Skeletal muscle satellite cell (primary cell): ENCODE measurements at regions not wholly inside any gene's neighbourhood (a gene's known extent, or its start where the extent isn't known, plus 50 kb on each side); places are given as distances from the start of the nearest gene placed in this dataset.

Source experiments
- H3K27me3 ChIP-seq: 2 replicates; pipeline ENCODE4 v1.7.0; 2013; ENCODE audit warnings: low read length; ENCODE audit not compliant: control insufficient read depth, insufficient read depth
- H3K36me3 ChIP-seq: 2 replicates; pipeline ENCODE4 v1.7.0; 2013; ENCODE audit warnings: mild to moderate bottlenecking, control low read depth, low read length; ENCODE audit not compliant: insufficient read depth
- H3K4me1 ChIP-seq: 2 replicates; pipeline ENCODE4 v1.7.0; 2013; ENCODE audit warnings: low read length; ENCODE audit not compliant: control insufficient read depth, insufficient read depth
- H3K4me2 ChIP-seq: 2 replicates; pipeline ENCODE4 v1.7.0; 2013; ENCODE audit warnings: mild to moderate bottlenecking, low read length
- H3K4me3 ChIP-seq: 2 replicates; pipeline ENCODE4 v1.7.0; 2013; ENCODE audit warnings: low read length
- H3K9ac ChIP-seq: 2 replicates; pipeline ENCODE4 v1.7.0; 2013; ENCODE audit warnings: mild to moderate bottlenecking, low read depth, low read length, moderate library complexity
- H3K9me3 ChIP-seq: replicated peaks from 2 replicates; pipeline ENCODE4 v1.7.0; 2013; ENCODE audit warnings: mild to moderate bottlenecking, control low read depth, low read length

GRCh38 chr1:4298361-4299083, 355.9 kb upstream of the AJAP1 start:
- peaks cover 25% of the 10 kb centered on the region for H3K9me3 ChIP-seq
- H3K27me3 ChIP-seq = no peaks in the 10 kb centered on the region
- no peak overlapping the region for H3K4me2 ChIP-seq
- H3K36me3 ChIP-seq = no peaks in the 10 kb centered on the region
- H3K9ac ChIP-seq = no peak overlapping the region
- H3K4me3 ChIP-seq = no peak overlapping the region
- H3K4me1 ChIP-seq = no peaks in the 10 kb centered on the region

- H3K4me3 ChIP-seq = no peak overlapping the region
- H3K27me3 ChIP-seq = no peaks in the 10 kb centered on the region
- H3K9ac ChIP-seq = no peak overlapping the region
- H3K9me3 ChIP-seq = peaks cover 16% of the 10 kb centered on the region
- no peak overlapping the region for H3K4me2 ChIP-seq
- H3K4me1 ChIP-seq = no peaks in the 10 kb centered on the region
- no peaks in the 10 kb centered on the region for H3K36me3 ChIP-seq
Observed at GRCh38 chr1:4301007-4301406, 353.4 kb upstream of the AJAP1 start.

DNA sequence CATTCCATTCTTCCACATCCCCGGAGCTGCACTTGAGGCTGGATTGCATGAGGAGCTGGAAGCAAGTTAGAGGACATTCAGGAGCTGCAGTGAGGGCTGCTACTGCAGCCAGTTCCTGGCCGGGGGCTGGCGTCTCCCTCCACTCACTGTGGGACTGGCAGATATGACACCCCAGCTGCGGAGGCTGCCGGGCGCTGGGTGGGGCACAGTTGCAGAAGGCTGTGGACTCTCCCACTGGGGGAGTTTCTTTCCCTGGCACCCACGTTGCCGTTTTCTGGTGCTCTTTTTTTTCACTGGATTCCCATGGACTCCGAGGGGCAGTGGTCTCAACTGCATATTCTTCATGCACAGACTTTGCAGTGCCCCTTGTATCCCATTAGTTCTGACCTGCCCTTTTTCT, 351.1 kb upstream of the AJAP1 start:
- H3K36me3 ChIP-seq = no peaks in the 10 kb centered on the region
- no peak overlapping the region for H3K9ac ChIP-seq
- no peak overlapping the region for H3K4me2 ChIP-seq
- H3K4me3 ChIP-seq = no peak overlapping the region
- no peaks in the 10 kb centered on the region for H3K4me1 ChIP-seq
- peaks cover 8% of the 10 kb centered on the region for H3K9me3 ChIP-seq
- no peaks in the 10 kb centered on the region for H3K27me3 ChIP-seq

- no peak overlapping the region for H3K4me2 ChIP-seq
- no peaks in the 10 kb centered on the region for H3K36me3 ChIP-seq
- H3K4me3 ChIP-seq = no peak overlapping the region
- no peak overlapping the region for H3K9ac ChIP-seq
- H3K27me3 ChIP-seq = no peaks in the 10 kb centered on the region
- H3K4me1 ChIP-seq = no peaks in the 10 kb centered on the region
- H3K9me3 ChIP-seq = peaks cover 14% of the 10 kb centered on the region
Observed at GRCh38 chr1:4305526-4306301, 348.7 kb upstream of the AJAP1 start.

GRCh38 chr1:4306559-4307467, 347.6 kb upstream of the AJAP1 start:
- Histone ChIP-seq H3K9me3 (peaks cover 22% of the 10 kb centered on the region), H3K4me3 (no peak overlapping the region), H3K36me3 (no peaks in the 10 kb centered on the region), H3K9ac (no peak overlapping the region), H3K27me3 (no peaks in the 10 kb centered on the region), H3K4me2 (no peak overlapping the region), H3K4me1 (no peaks in the 10 kb centered on the region)

GRCh38 chr1:4307468-4307845, 347.0 kb upstream of the AJAP1 start:
- H3K9ac ChIP-seq = no peak overlapping the region
- peaks cover 20% of the 10 kb centered on the region for H3K9me3 ChIP-seq
- H3K27me3 ChIP-seq = no peaks in the 10 kb centered on the region
- no peaks in the 10 kb centered on the region for H3K36me3 ChIP-seq
- H3K4me3 ChIP-seq = no peak overlapping the region
- H3K4me1 ChIP-seq = no peaks in the 10 kb centered on the region
- H3K4me2 ChIP-seq = no peak overlapping the region

GRCh38 chr1:4307911-4308545, 346.4 kb upstream of the AJAP1 start:
- Histone ChIP-seq H3K27me3 (no peaks in the 10 kb centered on the region), H3K9me3 (peaks cover 19% of the 10 kb centered on the region), H3K4me1 (no peaks in the 10 kb centered on the region)

DNA sequence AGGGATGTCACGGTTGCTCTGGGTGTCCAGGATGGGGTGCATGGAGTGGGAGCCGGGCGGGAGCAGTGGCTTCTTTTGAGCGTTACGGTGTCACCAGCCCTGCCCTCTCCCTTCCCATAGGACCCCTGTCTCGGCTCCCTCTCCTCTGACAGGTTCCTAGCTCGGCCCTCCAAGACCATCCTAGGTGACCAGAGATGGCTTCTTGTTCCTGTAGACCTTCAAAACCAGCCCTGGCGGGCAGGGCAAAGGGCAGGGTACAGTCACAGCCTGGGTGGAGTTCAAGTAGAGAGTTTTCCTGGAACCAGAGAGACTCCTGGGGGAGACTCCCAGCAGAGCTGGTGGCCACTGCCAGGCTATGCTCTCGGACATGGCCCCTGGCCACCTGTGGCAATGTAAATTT, 345.6 kb upstream of the AJAP1 start:
- H3K4me3 ChIP-seq = no peak overlapping the region

More at GRCh38 chr1:4307911-4308545, 346.4 kb upstream of the AJAP1 start:
- Histone ChIP-seq H3K4me3 (no peak overlapping the region), H3K36me3 (no peaks in the 10 kb centered on the region), H3K9ac (no peak overlapping the region), H3K4me2 (no peak overlapping the region)

DNA sequence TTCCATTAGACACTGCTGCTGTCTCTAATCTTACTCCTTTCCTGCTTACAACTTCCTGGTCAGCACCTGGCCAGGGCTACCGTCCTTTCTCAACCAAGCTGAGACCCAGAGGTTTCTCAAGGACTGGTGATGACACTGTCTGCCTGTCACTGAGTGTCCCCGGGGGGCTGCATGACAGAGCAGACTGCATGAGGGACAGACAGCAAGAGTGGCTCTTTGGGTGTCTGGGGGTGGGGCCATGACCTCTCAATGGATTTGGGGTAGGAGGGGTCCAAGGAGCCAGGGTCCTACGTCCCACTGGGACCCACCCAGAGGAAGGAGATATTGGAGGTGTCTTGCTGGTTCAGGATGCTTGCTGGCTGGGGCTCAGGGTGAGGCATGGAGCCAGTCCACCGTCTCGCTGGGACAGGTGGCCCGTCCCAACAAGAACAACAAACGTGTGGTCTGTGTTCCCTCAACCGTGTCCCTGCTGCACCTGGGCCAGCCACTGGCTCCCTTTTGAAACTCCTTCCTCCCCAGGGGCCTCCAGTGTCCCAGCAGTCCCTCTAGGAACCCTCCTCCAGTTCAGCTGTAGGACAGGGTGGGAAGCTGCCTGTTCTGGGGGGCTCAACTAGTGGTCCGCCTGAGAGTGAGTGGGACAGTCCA, 344.6 kb upstream of the AJAP1 start:
- H3K36me3 ChIP-seq = no peaks in the 10 kb centered on the region
- H3K9me3 ChIP-seq = peaks cover 16% of the 10 kb centered on the region
- H3K9ac ChIP-seq = no peak overlapping the region
- H3K4me2 ChIP-seq = no peak overlapping the region
- H3K4me3 ChIP-seq = no peak overlapping the region
- no peaks in the 10 kb centered on the region for H3K4me1 ChIP-seq
- no peaks in the 10 kb centered on the region for H3K27me3 ChIP-seq

More for the DNA sequence above, 345.6 kb upstream of the AJAP1 start:
- H3K9ac ChIP-seq = no peak overlapping the region
- H3K27me3 ChIP-seq = no peaks in the 10 kb centered on the region
- H3K4me1 ChIP-seq = no peaks in the 10 kb centered on the region
- H3K9me3 ChIP-seq = peaks cover 19% of the 10 kb centered on the region
- H3K4me2 ChIP-seq = no peak overlapping the region
- H3K36me3 ChIP-seq = no peaks in the 10 kb centered on the region

- H3K9me3 ChIP-seq = peaks cover 17% of the 10 kb centered on the region
- no peak overlapping the region for H3K4me2 ChIP-seq
- no peaks in the 10 kb centered on the region for H3K4me1 ChIP-seq
- no peaks in the 10 kb centered on the region for H3K27me3 ChIP-seq
- H3K9ac ChIP-seq = no peak overlapping the region
- H3K36me3 ChIP-seq = no peaks in the 10 kb centered on the region
- no peak overlapping the region for H3K4me3 ChIP-seq
Observed at GRCh38 chr1:4310396-4310923, 343.9 kb upstream of the AJAP1 start.
